Common myeloid progenitor, CD34-positive (primary cell): ENCODE measurements at regions not wholly inside any gene's neighbourhood (a gene's known extent, or its start where the extent isn't known, plus 50 kb on each side); places are given as distances from the start of the nearest gene placed in this dataset.

Experiments
- CTCF ChIA-PET: fragments of 350-600 bp; sonication (Branson Sonifier 250); formaldehyde crosslinking; loops from one replicate; lab custom pipeline; 2021; ENCODE audit warnings: antibody characterized with exemption; lab: Charles Lee
- POLR2A ChIA-PET: fragments of 350-600 bp; sonication (Branson Sonifier 250); formaldehyde crosslinking; loops from one replicate; lab custom pipeline; 2021; ENCODE audit warnings: antibody characterized with exemption; lab: Charles Lee
- DNase-seq, 3 donors: peaks; one replicate each; pipeline versions ENCODE4 v3.0.0 to v3.0.0-alpha.2; 2013
- H3K27ac ChIP-seq, 2 experiments: 1 replicate in 1 of 2; 2 replicates in 1 of 2; pipeline ENCODE4 v1.7.0; 2013; ENCODE audit warnings: inconsistent platforms in 2 of 2, low read length in 2 of 2, mild to moderate bottlenecking in 2 of 2, low read depth in 1 of 2, moderate library complexity in 1 of 2; ENCODE audit not compliant: severe bottlenecking in 2 of 2, insufficient read depth in 1 of 2, poor library complexity in 1 of 2
- H3K27me3 ChIP-seq, 5 experiments: replicated peaks in 2 of 5; 1 replicate in 3 of 5; 2 replicates in 2 of 5; pipeline versions ENCODE4 v1.6.1 to v1.7.0; 2013; ENCODE audit warnings: low read length in 4 of 5, mild to moderate bottlenecking in 2 of 5, moderate library complexity in 2 of 5, inconsistent platforms in 1 of 5; ENCODE audit not compliant: insufficient read depth in 5 of 5, control insufficient read depth in 4 of 5
- H3K36me3 ChIP-seq, 4 experiments: 1 replicate in 2 of 4; 2 replicates in 2 of 4; pipeline versions ENCODE4 v1.6.1 to v1.7.0; 2013; ENCODE audit warnings: low read length in 3 of 4, control low read depth in 1 of 4, mild to moderate bottlenecking in 1 of 4; ENCODE audit not compliant: control insufficient read depth in 4 of 4, insufficient read depth in 4 of 4
- H3K4me1 ChIP-seq, 4 experiments: 1 replicate in 3 of 4; 2 replicates in 1 of 4; pipeline versions ENCODE4 v1.6.1 to v1.7.1; 2013; ENCODE audit warnings: low read length in 3 of 4, mild to moderate bottlenecking in 3 of 4, control low read depth in 1 of 4, inconsistent platforms in 1 of 4, moderate library complexity in 1 of 4; ENCODE audit not compliant: control insufficient read depth in 4 of 4, insufficient read depth in 4 of 4; ENCODE audit errors: control extremely low read depth in 1 of 4
- H3K4me3 ChIP-seq, 7 experiments: 1 replicate in 4 of 7; 2 replicates in 3 of 7; pipeline versions ENCODE4 v1.5.1 to v1.7.0; 2013; ENCODE audit warnings: mild to moderate bottlenecking in 7 of 7, low read length in 6 of 7, moderate library complexity in 6 of 7, inconsistent platforms in 2 of 7, low read depth in 2 of 7, control low read depth in 1 of 7; ENCODE audit not compliant: insufficient read depth in 4 of 7, control insufficient read depth in 1 of 7; ENCODE audit errors: extremely low read depth in 1 of 7
- H3K9me3 ChIP-seq, 5 experiments: 1 replicate in 4 of 5; 2 replicates in 1 of 5; pipeline versions ENCODE4 v1.6.1 to v1.7.1; 2013; ENCODE audit warnings: low read length in 4 of 5, mild to moderate bottlenecking in 2 of 5, inconsistent platforms in 1 of 5, low read depth in 1 of 5, moderate library complexity in 1 of 5; ENCODE audit not compliant: control insufficient read depth in 4 of 5, insufficient read depth in 2 of 5; ENCODE audit errors: control extremely low read depth in 1 of 5
- WGBS: methylation state at CpG from one replicate; pipeline ENCODE4 v1.1.5; 2013; ENCODE audit not compliant: insufficient coverage; 5-methylcytosine and 5-hydroxymethylcytosine counted together

- Histone ChIP-seq H3K9me3 (peaks cover 0 to 1% (median 0%) of the 10 kb centered on the region in 5 experiments), H3K4me3 (no peak overlapping the region), H3K36me3 (no peaks in the 10 kb centered on the region), H3K27ac (no peak overlapping the region), H3K4me1 (no peaks in the 10 kb centered on the region), H3K27me3 (no peaks in the 10 kb centered on the region)
- ChIA-PET CTCF (no interaction called here), POLR2A (no interaction called here)
- DNase-seq = no peak
- no CpG with 5 or more reads among the region's 1 CpG for WGBS
These were observed 177.4 kb upstream of the SGK1 start for GRCh38 chr6:134495203-134495889.

DNA sequence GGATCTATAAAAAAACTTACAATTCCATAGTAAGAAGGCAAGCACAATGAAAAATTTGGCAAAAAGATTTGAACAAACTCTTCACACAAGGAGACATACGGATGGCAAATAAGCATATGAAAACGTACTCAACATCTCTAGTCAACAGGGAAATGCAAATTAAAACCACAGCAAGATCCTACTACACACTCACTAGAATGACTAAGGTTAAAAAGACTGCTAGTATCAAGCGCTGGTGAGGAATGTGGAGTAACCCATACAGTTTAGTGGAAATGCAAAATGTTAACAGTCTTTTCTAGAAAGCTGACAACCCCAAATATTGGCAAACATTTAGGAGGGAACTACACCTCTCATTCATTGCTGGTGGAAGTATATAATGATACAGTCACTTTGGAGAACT, 175.9 kb upstream of the SGK1 start:
- Histone ChIP-seq H3K4me1 (no peaks in the 10 kb centered on the region), H3K9me3 (peaks cover 0 to 1% (median 0%) of the 10 kb centered on the region in 5 experiments), H3K4me3 (no peak overlapping the region), H3K27me3 (no peaks in the 10 kb centered on the region), H3K36me3 (no peaks in the 10 kb centered on the region), H3K27ac (no peak overlapping the region)
- DNase-seq = no peak
- CTCF ChIA-PET = no interaction called here
- no CpG with 5 or more reads among the region's 3 CpGs for WGBS
- POLR2A ChIA-PET = no interaction called here

DNA sequence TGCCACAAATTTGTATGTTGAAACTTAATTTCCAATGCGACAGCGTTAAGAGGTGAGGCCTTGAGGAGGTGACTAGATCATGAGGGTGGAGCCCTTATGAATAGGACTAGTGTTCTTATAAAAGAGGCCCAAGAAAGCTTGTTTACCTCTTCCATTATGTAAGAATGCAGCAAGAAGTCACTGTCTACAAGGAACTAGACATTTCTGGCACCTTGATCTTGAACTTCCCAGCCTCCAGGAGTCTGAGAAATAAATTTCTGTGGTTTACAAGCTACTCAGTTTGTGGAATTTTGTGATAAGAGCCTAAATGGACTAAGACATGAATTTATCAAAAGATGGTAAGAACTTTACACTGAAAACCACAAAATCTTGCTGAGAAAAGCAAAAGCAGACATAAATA, 173.6 kb upstream of the SGK1 start:
- CTCF ChIA-PET = interaction anchor here (1.4 kb wide), 1 partner anchor 17 kb away, joined by 3 read pairs; no protein-coding TSS in a partner anchor
- no peaks in the 10 kb centered on the region for H3K36me3 ChIP-seq
- no peak overlapping the region for H3K27ac ChIP-seq
- peaks cover 0 to 2% (median 0%) of the 10 kb centered on the region in 5 experiments for H3K9me3 ChIP-seq
- no peaks in the 10 kb centered on the region for H3K27me3 ChIP-seq
- POLR2A ChIA-PET = no interaction called here
- no peaks in the 10 kb centered on the region for H3K4me1 ChIP-seq
- no peak overlapping the region for H3K4me3 ChIP-seq
- no peak for DNase-seq
- no CpG with 5 or more reads among the region's 2 CpGs for WGBS

DNA sequence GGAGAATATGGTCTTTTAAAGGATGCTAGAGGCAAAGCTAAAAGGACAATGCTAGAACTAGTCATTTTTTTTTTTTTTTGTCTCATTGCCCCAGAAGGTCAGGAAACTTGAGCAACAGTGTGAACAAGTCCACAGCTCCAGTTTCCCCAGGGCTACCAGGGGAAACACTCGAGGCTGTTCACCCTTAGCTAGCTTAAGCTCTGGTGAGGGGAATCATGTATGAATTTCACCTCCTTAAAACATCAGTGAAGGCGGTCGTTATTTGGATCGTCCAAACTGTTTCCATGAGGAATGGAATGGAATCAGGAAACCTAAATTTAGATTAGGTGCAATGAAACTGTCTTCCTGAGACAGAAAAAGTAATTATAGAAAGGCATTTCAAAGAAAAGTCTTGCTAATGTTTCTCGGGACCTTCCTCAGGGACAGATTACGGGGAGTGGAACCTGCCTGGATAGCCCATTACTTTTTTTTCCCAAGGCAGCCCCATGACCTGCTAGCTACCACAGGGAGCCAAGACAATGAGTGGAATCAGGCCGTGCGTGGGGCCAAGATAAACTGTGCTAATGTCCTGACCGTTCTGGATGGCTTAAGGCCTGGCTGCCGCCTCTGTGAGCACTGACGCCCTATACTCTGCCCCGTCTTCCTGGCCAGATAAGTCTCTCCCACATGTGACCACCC, 164.8 kb upstream of the SGK1 start:
- no peak overlapping the region for H3K27ac ChIP-seq
- ChIA-PET POLR2A (no interaction called here), CTCF (no interaction called here)
- H3K4me1 ChIP-seq = no peaks in the 10 kb centered on the region
- DNase-seq = no peak
- WGBS = 95% methylated on average over 7 of the region's 12 CpGs
- no peaks in the 10 kb centered on the region for H3K36me3 ChIP-seq
- H3K9me3 ChIP-seq = peaks cover 0 to 2% (median 0%) of the 10 kb centered on the region in 5 experiments
- no peaks in the 10 kb centered on the region for H3K27me3 ChIP-seq
- H3K4me3 ChIP-seq = no peak overlapping the region

DNA sequence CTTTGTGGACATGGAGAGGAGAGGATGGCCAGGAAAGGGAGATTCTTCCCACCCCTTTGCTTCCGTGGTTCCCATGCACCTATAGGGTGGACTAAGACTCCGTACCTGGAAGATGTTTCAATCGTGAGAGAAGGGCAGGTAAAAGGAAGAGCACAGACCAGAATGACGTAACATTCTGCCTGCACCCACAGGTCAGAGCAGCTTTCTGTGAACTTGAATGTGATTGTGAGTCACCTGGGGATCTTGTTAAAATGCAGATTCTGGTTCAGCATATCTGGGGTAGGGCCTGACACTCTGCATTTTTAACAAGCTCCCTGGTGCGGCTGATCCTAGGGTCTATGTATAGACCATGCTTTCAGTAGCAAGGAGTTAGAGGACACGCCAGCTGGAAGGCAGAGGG, 164.1 kb upstream of the SGK1 start:
- no peak for DNase-seq
- WGBS = 100% methylated on average over 5 of the region's 6 CpGs
- H3K4me3 ChIP-seq = no peak overlapping the region
- ChIA-PET CTCF (no interaction called here), POLR2A (no interaction called here)
- no peaks in the 10 kb centered on the region for H3K36me3 ChIP-seq
- H3K9me3 ChIP-seq = peaks cover 0 to 2% (median 0%) of the 10 kb centered on the region in 5 experiments
- H3K27ac ChIP-seq = no peak overlapping the region
- no peaks in the 10 kb centered on the region for H3K27me3 ChIP-seq
- no peaks in the 10 kb centered on the region for H3K4me1 ChIP-seq

GRCh38 chr6:134480593-134480992, 162.7 kb upstream of the SGK1 start:
- Histone ChIP-seq H3K36me3 (no peaks in the 10 kb centered on the region), H3K4me3 (no peak overlapping the region), H3K4me1 (no peaks in the 10 kb centered on the region), H3K27ac (no peak overlapping the region), H3K27me3 (no peaks in the 10 kb centered on the region), H3K9me3 (no peaks in the 10 kb centered on the region)
- no CpG with 5 or more reads among the region's 1 CpG for WGBS
- ChIA-PET CTCF (no interaction called here), POLR2A (no interaction called here)
- no peak for DNase-seq

- no peak overlapping the region for H3K4me3 ChIP-seq
- no peaks in the 10 kb centered on the region for H3K9me3 ChIP-seq
- ChIA-PET POLR2A (no interaction called here), CTCF (interaction anchor here (0.6 kb wide), 1 partner anchor 166 kb away, joined by 3 read pairs; no protein-coding TSS in a partner anchor)
- WGBS = 80% methylated on average over 2 of the region's 2 CpGs
- H3K4me1 ChIP-seq = no peaks in the 10 kb centered on the region
- no peak overlapping the region for H3K27ac ChIP-seq
- no peaks in the 10 kb centered on the region for H3K36me3 ChIP-seq
- no peaks in the 10 kb centered on the region for H3K27me3 ChIP-seq
- DNase-seq = no peak
These were observed 161.0 kb upstream of the SGK1 start for GRCh38 chr6:134478764-134479399.
